ENCODE measurements at regions not wholly inside any gene's neighbourhood (a gene's known extent, or its start where the extent isn't known, plus 50 kb on each side); places are given as distances from the start of the nearest gene placed in this dataset.

DNA sequence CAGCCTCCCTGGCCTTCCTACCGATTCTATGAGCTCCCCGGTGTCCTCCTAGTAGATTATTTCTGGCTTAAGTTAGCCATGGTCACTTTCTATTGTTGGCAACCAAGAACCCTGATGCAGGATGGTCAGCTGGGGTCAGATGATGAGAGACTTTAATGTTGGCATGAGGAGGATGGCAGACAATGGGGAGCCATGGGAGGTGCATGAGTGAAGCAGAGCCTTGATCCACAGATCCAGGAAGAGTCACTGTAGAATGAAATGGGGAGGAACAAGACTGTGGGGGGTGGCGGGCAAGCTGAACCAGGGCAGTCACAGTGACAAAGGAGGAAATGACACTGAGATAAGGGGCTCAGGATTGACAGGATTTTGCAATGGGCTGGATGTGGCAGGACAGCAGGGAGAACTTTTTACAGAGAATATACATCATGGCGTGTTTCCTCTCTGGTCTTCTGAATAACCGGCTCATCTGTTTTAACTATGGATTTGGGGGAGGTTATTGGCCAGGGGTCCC, 60.9 kb downstream of the RPLP1 start:
- TF ChIP-seq GATA2 (IDR thresholded peaks at IDR 0.05; ENCODE audit: low read depth, low read length) (no peak), GATA3 (IDR thresholded peaks at IDR 0.05; ENCODE audit: low read depth, low read length) (no peak)
